B cell (primary cell): ENCODE measurements at regions not wholly inside any gene's neighbourhood (a gene's known extent, or its start where the extent isn't known, plus 50 kb on each side); places are given as distances from the start of the nearest gene placed in this dataset.

ENCODE experiments used
- ATAC-seq: fragments of 200-7000 bp; cut with Tn5 transposase; one replicate; pipeline ENCODE4 v1.10.0; 2021; ENCODE audit warnings: low read depth, mild to moderate bottlenecking, moderate number of reproducible peaks, moderate library complexity
- CTCF ChIA-PET: fragments of 350-600 bp; sonication (Branson Sonifier 250); formaldehyde crosslinking; loops from one replicate; lab custom pipeline; 2021; ENCODE audit warnings: antibody characterized with exemption, inconsistent platforms; lab: Charles Lee
- POLR2A ChIA-PET: fragments of 350-600 bp; sonication (Branson Sonifier 250); formaldehyde crosslinking; loops from one replicate; lab custom pipeline; 2021; ENCODE audit warnings: antibody characterized with exemption; lab: Charles Lee
- DNase-seq: peaks from one replicate; pipeline ENCODE4 v3.0.0; 2013
- H2AFZ ChIP-seq: 2 replicates; pipeline ENCODE4 v1.6.1; 2012; ENCODE audit warnings: mild to moderate bottlenecking, low read depth, low read length; ENCODE audit not compliant: insufficient read depth, poor library complexity, severe bottlenecking
- H3K27ac ChIP-seq, 2 donors: 1 replicate in 1 of 2; 2 replicates in 1 of 2; pipeline ENCODE4 v1.5.1; 2012 to 2013; ENCODE audit warnings: low read length in 2 of 2, mild to moderate bottlenecking in 2 of 2, moderate library complexity in 1 of 2
- H3K27me3 ChIP-seq, 4 experiments: fragments of 200-600 bp in 1 of 4; sonication (generic) in 1 of 4; replicated peaks in 1 of 4; 1 replicate in 2 of 4; 2 replicates in 2 of 4; pipeline versions ENCODE4 v1.6.1 to v1.7.0; 2013 to 2016; ENCODE audit warnings: low read length in 3 of 4, mild to moderate bottlenecking in 2 of 4, mixed read lengths in 1 of 4, moderate library complexity in 1 of 4; ENCODE audit not compliant: insufficient read depth in 4 of 4, control insufficient read depth in 3 of 4; ENCODE audit errors: control extremely low read depth in 1 of 4
- H3K36me3 ChIP-seq, 2 experiments: replicated peaks in 1 of 2; 1 replicate in 1 of 2; 2 replicates in 1 of 2; pipeline versions ENCODE4 v1.6.1 to v1.7.1; 2013; ENCODE audit warnings: low read length in 1 of 2; ENCODE audit not compliant: insufficient read depth in 2 of 2, control insufficient read depth in 1 of 2; ENCODE audit errors: control extremely low read depth in 1 of 2, extremely low read depth in 1 of 2
- H3K4me1 ChIP-seq, 2 donors: fragments of 200-600 bp in 1 of 2; sonication (generic) in 1 of 2; 1 replicate in 1 of 2; 2 replicates in 1 of 2; pipeline versions ENCODE4 v1.5.1 to v1.6.1; 2013 to 2017; ENCODE audit warnings: low read length in 2 of 2; ENCODE audit not compliant: control insufficient read depth in 2 of 2, insufficient read depth in 2 of 2
- H3K4me2 ChIP-seq: replicated peaks from 2 replicates; pipeline ENCODE3; 2012; ENCODE audit warnings: mild to moderate bottlenecking, low read depth, low read length; ENCODE audit not compliant: poor library complexity, severe bottlenecking
- H3K4me3 ChIP-seq, 5 experiments: fragments of 200-600 bp in 1 of 5; sonication (generic) in 1 of 5; 1 replicate in 3 of 5; 2 replicates in 2 of 5; pipeline versions ENCODE4 v1.5.1 to v1.7.0; 2011 to 2016; ENCODE audit warnings: low read length in 4 of 5, mild to moderate bottlenecking in 4 of 5, low read depth in 2 of 5, control low read depth in 1 of 5, moderate library complexity in 1 of 5; ENCODE audit not compliant: insufficient read depth in 1 of 5; ENCODE audit errors: control extremely low read depth in 1 of 5, extremely low read depth in 1 of 5
- H3K79me2 ChIP-seq: fragments of 200-600 bp; sonication (generic); one replicate; pipeline ENCODE4 v1.6.0; 2016; ENCODE audit warnings: low read length; ENCODE audit not compliant: control insufficient read depth, insufficient read depth
- H3K9ac ChIP-seq: fragments of 200-600 bp; sonication (generic); 2 replicates; pipeline ENCODE4 v1.6.1; 2017; ENCODE audit warnings: mild to moderate bottlenecking, low read length, moderate library complexity
- H3K9me3 ChIP-seq, 3 donors: one replicate each; pipeline versions ENCODE4 v1.6.1 to v1.7.1; 2013; ENCODE audit warnings: low read length in 2 of 3; ENCODE audit not compliant: control insufficient read depth in 2 of 3, insufficient read depth in 1 of 3; ENCODE audit errors: control extremely low read depth in 1 of 3
- H4K20me1 ChIP-seq: 2 replicates; pipeline ENCODE4 v1.6.0; 2012; ENCODE audit warnings: mild to moderate bottlenecking, low read length; ENCODE audit not compliant: insufficient read depth, control insufficient read depth, poor library complexity, severe bottlenecking
- H3K27ac Mint-ChIP-seq: one replicate; pipeline ENCODE4 v1.8.0; 2021; ENCODE audit warnings: mixed read lengths
- H3K27me3 Mint-ChIP-seq: one replicate; pipeline ENCODE4 v1.8.0; 2021; ENCODE audit warnings: mixed read lengths
- H3K4me1 Mint-ChIP-seq: one replicate; pipeline ENCODE4 v1.8.0; 2021; ENCODE audit warnings: mixed read lengths
- H3K4me3 Mint-ChIP-seq: one replicate; pipeline ENCODE4 v1.8.0; 2021; ENCODE audit warnings: mixed read lengths
- H3K9me3 Mint-ChIP-seq: one replicate; pipeline ENCODE4 v1.8.0; 2022; ENCODE audit warnings: mixed read lengths; ENCODE audit not compliant: insufficient read depth
- CTCF ChIP-seq: fragments of 200-600 bp; IDR thresholded peaks from one replicate; pipeline ENCODE4 v1.8.0; 2022; ENCODE audit warnings: antibody characterized with exemption, mild to moderate bottlenecking
- EZH2 ChIP-seq: IDR thresholded peaks from 2 replicates; pipeline ENCODE4 v1.6.1; 2012; ENCODE audit warnings: borderline replicate concordance, low read depth, mild to moderate bottlenecking, moderate library complexity, low read length; ENCODE audit not compliant: insufficient read depth, poor library complexity, severe bottlenecking
- WGBS: methylation state at CpG from one replicate; pipeline ENCODE4 v1.1.5; 2013; ENCODE audit warnings: missing lambda C conversion rate; ENCODE audit not compliant: insufficient coverage; 5-methylcytosine and 5-hydroxymethylcytosine counted together
- intact Hi-C: fragments of 100-400 bp; cut with micrococcal nuclease; formaldehyde crosslinking; loops from one replicate; pipeline ENCODE4 v1.10.0; 2022

- H4K20me1 ChIP-seq = no peaks in the 10 kb centered on the region
Observed at GRCh38 chr3:82390868-82391267, 629.4 kb upstream of the GBE1 start.

GRCh38 chr3:82386647-82387046 lies 625.2 kb upstream of the GBE1 start:
- no peaks in the 10 kb centered on the region for H4K20me1 ChIP-seq
- no peaks in the 10 kb centered on the region for H3K27me3 Mint-ChIP-seq

More at GRCh38 chr3:82390868-82391267, 629.4 kb upstream of the GBE1 start:
- no peak overlapping the region for H3K4me2 ChIP-seq
- CTCF ChIA-PET = no interaction called here
- POLR2A ChIA-PET = no interaction called here
- no peaks in the 10 kb centered on the region for H3K4me1 ChIP-seq
- no peaks in the 10 kb centered on the region for H3K36me3 ChIP-seq
- no peak overlapping the region for H2AFZ ChIP-seq
- no peak overlapping the region for H3K27ac Mint-ChIP-seq
- DNase-seq = no peak
- WGBS = 100% methylated on average over 1 of the region's 4 CpGs
- H3K27me3 ChIP-seq = no peaks in the 10 kb centered on the region
- no peak overlapping the region for H3K9ac ChIP-seq
- intact Hi-C loops = no loop called here
- H3K4me3 Mint-ChIP-seq = no peak overlapping the region
- no peaks in the 10 kb centered on the region for H3K79me2 ChIP-seq
- no peaks in the 10 kb centered on the region for H3K9me3 Mint-ChIP-seq
- H3K4me3 ChIP-seq = no peak overlapping the region
- H3K27ac ChIP-seq = no peak overlapping the region
- no peak for TF ChIP-seq EZH2
- no peak for TF ChIP-seq CTCF
- peaks cover 0 to 1% (median 0%) of the 10 kb centered on the region in 3 donors for H3K9me3 ChIP-seq
- ATAC-seq = no peak
- H3K4me1 Mint-ChIP-seq = no peaks in the 10 kb centered on the region
- no peaks in the 10 kb centered on the region for H3K27me3 Mint-ChIP-seq

More at GRCh38 chr3:82386647-82387046, 625.2 kb upstream of the GBE1 start:
- Histone ChIP-seq H2AFZ (no peak overlapping the region), H3K4me3 (no peak overlapping the region), H3K9me3 (no peaks in the 10 kb centered on the region), H3K4me1 (no peaks in the 10 kb centered on the region), H3K27me3 (no peaks in the 10 kb centered on the region), H3K36me3 (no peaks in the 10 kb centered on the region), H3K79me2 (no peaks in the 10 kb centered on the region), H3K4me2 (no peak overlapping the region), H3K27ac (no peak overlapping the region), H3K9ac (no peak overlapping the region)
- intact Hi-C loops = no loop called here
- CTCF ChIA-PET = no interaction called here
- Mint-ChIP-seq H3K4me1 (no peaks in the 10 kb centered on the region), H3K4me3 (no peak overlapping the region), H3K27ac (no peak overlapping the region), H3K9me3 (no peaks in the 10 kb centered on the region)
- no peak for TF ChIP-seq CTCF
- ATAC-seq = no peak
- WGBS = 93% methylated on average over 2 of the region's 2 CpGs
- DNase-seq = no peak
- POLR2A ChIA-PET = no interaction called here
